Neuronal stem cell (in vitro differentiated cells): ENCODE measurements at regions not wholly inside any gene's neighbourhood (a gene's known extent, or its start where the extent isn't known, plus 50 kb on each side); places are given as distances from the start of the nearest gene placed in this dataset.

Source experiments
- DNase-seq: peaks from one replicate; pipeline ENCODE4 v3.0.0-alpha.2; 2013; ENCODE audit warnings: low spot score
- H2AFZ ChIP-seq: one replicate; pipeline ENCODE4 v1.6.1; 2013; ENCODE audit warnings: mild to moderate bottlenecking, low read length, inconsistent platforms
- H2AK5ac ChIP-seq: 2 replicates; pipeline ENCODE4 v1.6.1; 2013; ENCODE audit warnings: low read depth, mild to moderate bottlenecking, inconsistent platforms, low read length, moderate library complexity, mixed read lengths
- H2BK120ac ChIP-seq: 2 replicates; pipeline ENCODE4 v1.6.1; 2013; ENCODE audit warnings: low read depth, mild to moderate bottlenecking, inconsistent platforms, low read length, moderate library complexity, mixed read lengths
- H2BK12ac ChIP-seq: one replicate; pipeline ENCODE4 v1.6.1; 2013; ENCODE audit warnings: low read length, inconsistent platforms
- H2BK15ac ChIP-seq: 2 replicates; pipeline ENCODE4 v1.6.1; 2013; ENCODE audit warnings: mild to moderate bottlenecking, low read length, inconsistent platforms, mixed read lengths
- H2BK5ac ChIP-seq: one replicate; pipeline ENCODE4 v1.6.1; 2013; ENCODE audit warnings: inconsistent platforms, mild to moderate bottlenecking, low read length, moderate library complexity
- H3K14ac ChIP-seq: one replicate; pipeline ENCODE4 v1.6.1; 2013; ENCODE audit warnings: low read length, inconsistent platforms
- H3K18ac ChIP-seq: 2 replicates; pipeline ENCODE4 v1.6.1; 2013; ENCODE audit warnings: low read length, inconsistent platforms
- H3K23ac ChIP-seq: 2 replicates; pipeline ENCODE4 v1.6.1; 2013; ENCODE audit warnings: low read depth, mild to moderate bottlenecking, mixed read lengths, low read length, inconsistent platforms; ENCODE audit not compliant: poor library complexity
- H3K27ac ChIP-seq: replicated peaks from 3 replicates; pipeline ENCODE4 v1.5.1; 2013; ENCODE audit warnings: low read length, inconsistent platforms
- H3K27me3 ChIP-seq, 3 experiments: 2 replicates each; pipeline ENCODE4 v1.6.1; 2013; ENCODE audit warnings: low read length in 3 of 3, mild to moderate bottlenecking in 2 of 3, inconsistent platforms in 1 of 3, low read depth in 1 of 3, mixed read lengths in 1 of 3, moderate library complexity in 1 of 3; ENCODE audit not compliant: control insufficient read depth in 3 of 3, insufficient read depth in 3 of 3
- H3K36me3 ChIP-seq, 2 donors: replicated peaks in 1 of 2; 2 replicates each; pipeline ENCODE4 v1.6.1; 2013; ENCODE audit warnings: low read length in 2 of 2; ENCODE audit not compliant: control insufficient read depth in 2 of 2, insufficient read depth in 2 of 2
- H3K4ac ChIP-seq: 2 replicates; pipeline ENCODE4 v1.6.1; 2013; ENCODE audit warnings: inconsistent platforms, mild to moderate bottlenecking, low read length, moderate library complexity
- H3K4me1 ChIP-seq, 2 donors: 1 replicate in 1 of 2; 2 replicates in 1 of 2; pipeline ENCODE4 v1.6.1; 2013; ENCODE audit warnings: low read length in 2 of 2, low read depth in 1 of 2; ENCODE audit not compliant: control insufficient read depth in 2 of 2, insufficient read depth in 1 of 2
- H3K4me2 ChIP-seq: one replicate; pipeline ENCODE4 v1.6.1; 2013; ENCODE audit warnings: mild to moderate bottlenecking, low read length, inconsistent platforms; ENCODE audit not compliant: insufficient read depth, poor library complexity, severe bottlenecking
- H3K4me3 ChIP-seq, 2 donors: 2 replicates each; pipeline ENCODE4 v1.5.1; 2013; ENCODE audit warnings: low read length in 2 of 2, mild to moderate bottlenecking in 2 of 2, inconsistent platforms in 1 of 2, moderate library complexity in 1 of 2
- H3K79me1 ChIP-seq: one replicate; pipeline ENCODE4 v1.6.1; 2013; ENCODE audit warnings: low read depth, mild to moderate bottlenecking, inconsistent platforms, low read length, moderate library complexity
- H3K9ac ChIP-seq: one replicate; pipeline ENCODE4 v1.6.1; 2013; ENCODE audit warnings: mild to moderate bottlenecking, low read depth, low read length, inconsistent platforms; ENCODE audit not compliant: poor library complexity
- H3K9me3 ChIP-seq, 2 donors: replicated peaks in 1 of 2; 2 replicates each; pipeline versions ENCODE3 to v1.6.1; 2013; ENCODE audit warnings: low read length in 2 of 2, mild to moderate bottlenecking in 2 of 2, inconsistent platforms in 1 of 2, low read depth in 1 of 2, mixed read lengths in 1 of 2, moderate library complexity in 1 of 2; ENCODE audit not compliant: control insufficient read depth in 2 of 2, insufficient read depth in 1 of 2
- H4K8ac ChIP-seq: one replicate; pipeline ENCODE4 v1.6.1; 2013; ENCODE audit warnings: low read depth, mild to moderate bottlenecking, inconsistent platforms, low read length, moderate library complexity
- H4K91ac ChIP-seq: one replicate; pipeline ENCODE4 v1.6.1; 2013; ENCODE audit warnings: low read length, low read depth, mild to moderate bottlenecking, inconsistent platforms; ENCODE audit not compliant: poor library complexity
- WGBS, 2 donors: extraction: QIAGEN DNeasy Blood & Tissue Kit; methylation state at CpG; one replicate each; pipeline ENCODE4 v1.1.7; 2013; ENCODE audit warnings: missing lambda C conversion rate in 2 of 2, mixed read lengths in 1 of 2; ENCODE audit not compliant: insufficient read length in 2 of 2, insufficient replicate concordance in 1 of 2; ENCODE audit errors: extremely low coverage in 2 of 2; 5-methylcytosine and 5-hydroxymethylcytosine counted together

- Histone ChIP-seq H3K9ac (no peak overlapping the region), H3K18ac (no peak overlapping the region), H3K9me3 (no peaks in the 10 kb centered on the region), H2BK15ac (no peak overlapping the region), H2AK5ac (no peak overlapping the region), H3K4me3 (no peak overlapping the region), H3K4me2 (no peak overlapping the region), H3K27me3 (no peaks in the 10 kb centered on the region), H4K8ac (no peak overlapping the region), H3K36me3 (no peaks in the 10 kb centered on the region), H2BK5ac (no peak overlapping the region), H3K79me1 (no peaks in the 10 kb centered on the region), H3K27ac (no peak overlapping the region), H3K4me1 (peaks cover 0 to 2% of the 10 kb centered on the region in 2 donors), H3K23ac (no peak overlapping the region), H3K4ac (no peak overlapping the region), H3K14ac (no peak overlapping the region), H4K91ac (no peak overlapping the region), H2BK12ac (no peak overlapping the region), H2AFZ (no peak overlapping the region), H2BK120ac (no peak overlapping the region)
- no peak for DNase-seq
- no CpG with 5 or more reads among the region's 2 CpGs for WGBS, 2 donors
Observed at GRCh38 chr13:42485272-42485671, 88.7 kb upstream of the TNFSF11 start.

- no peak overlapping the region for H3K18ac ChIP-seq
- no peak overlapping the region for H2BK12ac ChIP-seq
- no peak overlapping the region for H3K4me3 ChIP-seq
- DNase-seq: no peak
- H3K9ac ChIP-seq: no peak overlapping the region
- peaks cover 0 to 4% (median 0%) of the 10 kb centered on the region in 3 experiments for H3K27me3 ChIP-seq
- H3K4me2 ChIP-seq: no peak overlapping the region
- no peak overlapping the region for H2AFZ ChIP-seq
- H2BK5ac ChIP-seq: no peak overlapping the region
- no peak overlapping the region for H2BK15ac ChIP-seq
- no peak overlapping the region for H2BK120ac ChIP-seq
- no peak overlapping the region for H3K27ac ChIP-seq
- no peaks in the 10 kb centered on the region for H3K79me1 ChIP-seq
- H4K91ac ChIP-seq: no peak overlapping the region
- H4K8ac ChIP-seq: no peak overlapping the region
- H3K4ac ChIP-seq: no peak overlapping the region
- H3K23ac ChIP-seq: no peak overlapping the region
- no CpG with 5 or more reads among the region's 3 CpGs for WGBS, 2 donors
- no peaks in the 10 kb centered on the region for H3K36me3 ChIP-seq
- no peak overlapping the region for H2AK5ac ChIP-seq
- H3K14ac ChIP-seq: no peak overlapping the region
- no peaks in the 10 kb centered on the region for H3K9me3 ChIP-seq
- peaks cover 0 to 2% of the 10 kb centered on the region in 2 donors for H3K4me1 ChIP-seq
Observed at GRCh38 chr13:42486711-42487198, 87.2 kb upstream of the TNFSF11 start.

- Histone ChIP-seq H2BK12ac (no peak overlapping the region), H3K36me3 (no peaks in the 10 kb centered on the region), H2BK5ac (no peak overlapping the region), H3K4me1 (peaks cover 0 to 2% of the 10 kb centered on the region in 2 donors), H3K23ac (no peak overlapping the region), H3K4ac (no peak overlapping the region), H3K4me3 (no peak overlapping the region), H2AK5ac (no peak overlapping the region), H2BK15ac (no peak overlapping the region), H2BK120ac (no peak overlapping the region), H3K4me2 (no peak overlapping the region), H3K79me1 (no peaks in the 10 kb centered on the region), H4K91ac (no peak overlapping the region), H3K9ac (no peak overlapping the region), H3K14ac (no peak overlapping the region), H4K8ac (no peak overlapping the region), H3K18ac (no peak overlapping the region), H2AFZ (no peak overlapping the region), H3K27ac (no peak overlapping the region), H3K9me3 (no peaks in the 10 kb centered on the region), H3K27me3 (peaks cover 0 to 4% (median 0%) of the 10 kb centered on the region in 3 experiments)
- WGBS, 2 donors: no CpG with 5 or more reads among the region's 5 CpGs
- no peak for DNase-seq
Observed at GRCh38 chr13:42487221-42487620, 86.7 kb upstream of the TNFSF11 start.

GRCh38 chr13:42490676-42491075 is 83.3 kb upstream of the TNFSF11 start:
- Histone ChIP-seq H3K4me1 (peaks cover 0 to 2% of the 10 kb centered on the region in 2 donors), H4K91ac (no peak overlapping the region), H3K4me3 (no peak overlapping the region), H2BK5ac (no peak overlapping the region), H2BK12ac (no peak overlapping the region), H2AFZ (no peak overlapping the region), H3K79me1 (no peaks in the 10 kb centered on the region), H3K18ac (no peak overlapping the region), H3K27ac (no peak overlapping the region), H3K27me3 (peaks cover 0 to 4% (median 0%) of the 10 kb centered on the region in 3 experiments), H2BK120ac (no peak overlapping the region), H3K9ac (no peak overlapping the region), H2BK15ac (no peak overlapping the region), H3K4ac (no peak overlapping the region), H3K36me3 (no peaks in the 10 kb centered on the region), H3K9me3 (no peaks in the 10 kb centered on the region), H3K4me2 (no peak overlapping the region), H2AK5ac (no peak overlapping the region), H3K14ac (no peak overlapping the region), H4K8ac (no peak overlapping the region), H3K23ac (no peak overlapping the region)
- no peak for DNase-seq
- no CpG with 5 or more reads among the region's 5 CpGs for WGBS, 2 donors
